ENCODE measurements at regions not wholly inside any gene's neighbourhood (a gene's known extent, or its start where the extent isn't known, plus 50 kb on each side); places are given as distances from the start of the nearest gene placed in this dataset.

DNA sequence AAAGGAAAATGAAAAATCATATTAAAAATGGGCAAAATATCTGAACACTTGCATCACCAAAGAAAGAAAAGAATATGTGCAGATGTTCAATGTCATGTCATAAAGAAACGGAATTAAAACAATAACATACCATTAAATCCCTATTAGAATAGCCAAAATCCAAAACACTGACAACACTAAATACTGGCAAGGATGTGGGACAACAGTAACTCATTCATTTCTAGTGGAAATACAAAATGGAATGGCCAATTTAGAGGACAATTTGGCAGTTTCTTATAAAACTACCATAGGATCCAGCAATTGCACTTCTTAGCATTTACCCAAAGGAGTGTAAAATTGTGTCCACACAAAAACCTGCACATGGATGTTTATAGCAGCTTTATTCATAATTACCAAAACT is 542.5 kb upstream of the UBE2E2 start:
- Mint-ChIP-seq H3K4me3 (no peak overlapping the region), H3K9me3 (no peaks in the 10 kb centered on the region), H3K27me3 (peaks cover 2% of the 10 kb centered on the region), H3K27ac (no peak overlapping the region), H3K4me1 (ENCODE audit: unreplicated experiment) (no peaks in the 10 kb centered on the region), H3K36me3 (no peaks in the 10 kb centered on the region)
- DNase-seq (ENCODE audit: extremely low spot score, unreplicated experiment): no peak
- TF ChIP-seq, protein P1, sequence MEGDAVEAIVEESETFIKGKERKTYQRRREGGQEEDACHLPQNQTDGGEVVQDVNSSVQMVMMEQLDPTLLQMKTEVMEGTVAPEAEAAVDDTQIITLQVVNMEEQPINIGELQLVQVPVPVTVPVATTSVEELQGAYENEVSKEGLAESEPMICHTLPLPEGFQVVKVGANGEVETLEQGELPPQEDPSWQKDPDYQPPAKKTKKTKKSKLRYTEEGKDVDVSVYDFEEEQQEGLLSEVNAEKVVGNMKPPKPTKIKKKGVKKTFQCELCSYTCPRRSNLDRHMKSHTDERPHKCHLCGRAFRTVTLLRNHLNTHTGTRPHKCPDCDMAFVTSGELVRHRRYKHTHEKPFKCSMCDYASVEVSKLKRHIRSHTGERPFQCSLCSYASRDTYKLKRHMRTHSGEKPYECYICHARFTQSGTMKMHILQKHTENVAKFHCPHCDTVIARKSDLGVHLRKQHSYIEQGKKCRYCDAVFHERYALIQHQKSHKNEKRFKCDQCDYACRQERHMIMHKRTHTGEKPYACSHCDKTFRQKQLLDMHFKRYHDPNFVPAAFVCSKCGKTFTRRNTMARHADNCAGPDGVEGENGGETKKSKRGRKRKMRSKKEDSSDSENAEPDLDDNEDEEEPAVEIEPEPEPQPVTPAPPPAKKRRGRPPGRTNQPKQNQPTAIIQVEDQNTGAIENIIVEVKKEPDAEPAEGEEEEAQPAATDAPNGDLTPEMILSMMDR (conservative IDR thresholded peaks at IDR 0.05): no peak

GRCh38 chr3:22661121-22661700 is 541.9 kb upstream of the UBE2E2 start:
- Mint-ChIP-seq H3K4me3 (no peak overlapping the region), H3K27me3 (no peaks in the 10 kb centered on the region), H3K4me1 (ENCODE audit: unreplicated experiment) (no peaks in the 10 kb centered on the region), H3K9me3 (no peaks in the 10 kb centered on the region), H3K36me3 (no peaks in the 10 kb centered on the region), H3K27ac (no peak overlapping the region)
- TF ChIP-seq, protein P1 (conservative IDR thresholded peaks at IDR 0.05): no peak
- DNase-seq (ENCODE audit: extremely low spot score, unreplicated experiment): no peak

- no peak overlapping the region for H3K27ac Mint-ChIP-seq
- no peaks in the 10 kb centered on the region for H3K27me3 Mint-ChIP-seq
- H3K4me1 Mint-ChIP-seq (ENCODE audit: unreplicated experiment): no peaks in the 10 kb centered on the region
- DNase-seq (ENCODE audit: extremely low spot score, unreplicated experiment): no peak
- H3K36me3 Mint-ChIP-seq: no peaks in the 10 kb centered on the region
- H3K4me3 Mint-ChIP-seq: no peak overlapping the region
- TF ChIP-seq, protein P1 (conservative IDR thresholded peaks at IDR 0.05): no peak
- H3K9me3 Mint-ChIP-seq: no peaks in the 10 kb centered on the region
These were observed 537.6 kb upstream of the UBE2E2 start for GRCh38 chr3:22665528-22665927.

DNA sequence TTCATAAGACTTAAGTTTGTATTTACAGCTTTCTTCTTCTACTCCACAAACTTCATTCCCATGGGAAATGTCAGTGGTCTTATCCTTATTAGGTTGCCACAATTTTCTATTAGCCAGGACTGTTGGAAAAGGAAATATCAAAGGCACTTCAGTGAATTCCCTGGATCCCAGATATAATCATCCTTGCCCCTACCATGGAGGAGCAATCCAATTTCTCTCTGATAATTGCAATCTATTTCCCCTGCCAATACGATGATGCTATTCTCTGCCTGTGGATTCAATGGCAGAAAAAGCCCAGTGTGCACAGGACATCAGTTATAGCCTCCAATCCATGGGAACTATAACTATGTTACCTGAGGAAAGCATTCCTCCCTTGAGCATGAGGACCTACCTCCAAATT is 536.4 kb upstream of the UBE2E2 start:
- Mint-ChIP-seq H3K4me1 (ENCODE audit: unreplicated experiment) (no peaks in the 10 kb centered on the region), H3K27ac (no peak overlapping the region), H3K36me3 (no peaks in the 10 kb centered on the region), H3K4me3 (no peak overlapping the region), H3K27me3 (no peaks in the 10 kb centered on the region), H3K9me3 (no peaks in the 10 kb centered on the region)
- TF ChIP-seq, protein P1 (conservative IDR thresholded peaks at IDR 0.05): no peak
- no peak for DNase-seq (ENCODE audit: extremely low spot score, unreplicated experiment)

- Mint-ChIP-seq H3K9me3 (no peaks in the 10 kb centered on the region), H3K36me3 (no peaks in the 10 kb centered on the region), H3K27ac (no peak overlapping the region)
These were observed 531.3 kb upstream of the UBE2E2 start for GRCh38 chr3:22671848-22672247.

More at GRCh38 chr3:22671848-22672247, 531.3 kb upstream of the UBE2E2 start:
- Mint-ChIP-seq H3K27me3 (no peaks in the 10 kb centered on the region), H3K4me1 (ENCODE audit: unreplicated experiment) (no peaks in the 10 kb centered on the region), H3K4me3 (no peak overlapping the region)
- no peak for DNase-seq (ENCODE audit: extremely low spot score, unreplicated experiment)
- TF ChIP-seq, protein P1 (conservative IDR thresholded peaks at IDR 0.05): no peak
